Spleen (tissue), 11 donors: ENCODE measurements at regions not wholly inside any gene's neighbourhood (a gene's known extent, or its start where the extent isn't known, plus 50 kb on each side); places are given as distances from the start of the nearest gene placed in this dataset.

Source experiments
- DNase-seq: peaks from one replicate; pipeline ENCODE4 v3.0.0-alpha.2; 2020
- H3K27ac ChIP-seq, 8 donors: fragments of 200-600 bp; sonication (generic) in 7 of 8; 1 replicate in 4 of 8; 2 replicates in 4 of 8; pipeline versions ENCODE4 v1.5.0 to v1.8.0; 2016 to 2021; ENCODE audit warnings: inconsistent platforms in 4 of 8, mild to moderate bottlenecking in 4 of 8, moderate library complexity in 1 of 8
- H3K27me3 ChIP-seq, 7 donors: fragments of 200-600 bp; sonication (generic) in 6 of 7; replicated peaks in 1 of 7; 1 replicate in 4 of 7; 2 replicates in 3 of 7; pipeline versions ENCODE4 v1.5.0 to v1.8.0; 2016 to 2021; ENCODE audit warnings: inconsistent platforms in 3 of 7, mild to moderate bottlenecking in 1 of 7
- H3K36me3 ChIP-seq, 6 donors: fragments of 200-600 bp; sonication (generic) in 5 of 6; 1 replicate in 4 of 6; 2 replicates in 2 of 6; pipeline versions ENCODE4 v1.5.0 to v1.8.0; 2016 to 2021; ENCODE audit warnings: inconsistent platforms in 2 of 6
- H3K4me1 ChIP-seq, 6 donors: fragments of 200-600 bp; sonication (generic) in 5 of 6; 1 replicate in 3 of 6; 2 replicates in 3 of 6; pipeline versions ENCODE4 v1.5.0 to v1.8.0; 2016 to 2021; ENCODE audit warnings: inconsistent platforms in 3 of 6
- H3K4me3 ChIP-seq, 8 donors: fragments of 200-600 bp; sonication (generic) in 7 of 8; 1 replicate in 4 of 8; 2 replicates in 4 of 8; pipeline versions ENCODE4 v1.5.0 to v1.8.0; 2016 to 2021; ENCODE audit warnings: inconsistent platforms in 4 of 8, mild to moderate bottlenecking in 4 of 8, moderate library complexity in 2 of 8
- H3K9me3 ChIP-seq, 8 donors: fragments of 200-600 bp; sonication (generic) in 7 of 8; 1 replicate in 4 of 8; 2 replicates in 4 of 8; pipeline versions ENCODE4 v1.5.0 to v1.8.0; 2016 to 2021; ENCODE audit warnings: inconsistent platforms in 4 of 8
- POLR2A ChIP-seq, 3 donors: fragments of 450-650 bp; IDR thresholded peaks; one replicate each; pipeline ENCODE4 v1.5.1; 2017; ENCODE audit warnings: antibody characterized with exemption in 3 of 3, mild to moderate bottlenecking in 1 of 3
- POLR2AphosphoS5 ChIP-seq, 3 donors: sonication (generic); formaldehyde crosslinking; IDR thresholded peaks; one replicate each; pipeline ENCODE4 v1.5.1; 2017; ENCODE audit warnings: antibody characterized with exemption in 3 of 3
- WGBS, 5 donors: extraction: QIAGEN DNeasy Blood & Tissue Kit in 3 of 5; methylation state at CpG; one replicate each; pipeline versions ENCODE4 v1.1.5 to v1.1.7; 2013 to 2018; 5-methylcytosine and 5-hydroxymethylcytosine counted together
- intact Hi-C: fragments of 100-400 bp; cut with DNase I; formaldehyde crosslinking; loops from one replicate; pipeline ENCODE4 v1.15.0; 2023; ENCODE audit warnings: low total_unique reads
- TF ChIP-seq, protein P1 (sequence below), 11 experiments: fragments of 200-600 bp in 7 of 11; fragments of 450-650 bp in 4 of 11; sonication (generic) in 4 of 11; IDR thresholded peaks in 8 of 11; conservative IDR thresholded peaks in 3 of 11; 1 replicate in 7 of 11; 2 replicates in 4 of 11; pipeline versions ENCODE4 v1.4.0 to v1.8.0; 2016 to 2021; ENCODE audit warnings: antibody characterized with exemption in 11 of 11, inconsistent platforms in 4 of 11, mild to moderate bottlenecking in 1 of 11
- donor health status: healthy with polysubstance abuse.
- donor health status: DM: no; HTN: no; CAD: no; lungs with moderate emphysema.
- donor health status: DM: no; HTN: no; CAD: no.
- donor health status: Bipolar disorder and iron deficiency.
- donor health status: healthy.
- donor health status: DM: no; HTN: no; CAD: no.
- donor health status: DM: yes; HTN: yes; CAD: no.

DNA sequence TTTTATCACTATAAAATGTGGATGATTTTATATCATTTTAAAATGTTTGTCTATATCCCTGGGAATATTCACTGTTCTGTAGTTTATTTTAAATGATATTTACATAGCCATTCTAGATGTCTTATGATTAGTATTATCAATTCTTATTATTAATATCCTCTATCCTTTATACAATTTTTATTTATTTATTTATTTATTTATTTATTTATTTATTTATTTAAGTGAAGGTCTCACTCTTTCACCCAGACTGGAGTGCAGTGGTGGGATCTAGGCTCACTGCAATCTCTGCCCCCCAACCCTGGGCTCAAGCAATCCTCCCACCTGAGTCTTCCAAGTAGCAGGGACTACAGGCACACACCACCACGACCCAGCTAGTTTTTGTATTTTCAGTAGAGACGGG, 1848.9 kb downstream of the EFNA5 start:
- H3K4me3 ChIP-seq, result no peak overlapping the region

DNA sequence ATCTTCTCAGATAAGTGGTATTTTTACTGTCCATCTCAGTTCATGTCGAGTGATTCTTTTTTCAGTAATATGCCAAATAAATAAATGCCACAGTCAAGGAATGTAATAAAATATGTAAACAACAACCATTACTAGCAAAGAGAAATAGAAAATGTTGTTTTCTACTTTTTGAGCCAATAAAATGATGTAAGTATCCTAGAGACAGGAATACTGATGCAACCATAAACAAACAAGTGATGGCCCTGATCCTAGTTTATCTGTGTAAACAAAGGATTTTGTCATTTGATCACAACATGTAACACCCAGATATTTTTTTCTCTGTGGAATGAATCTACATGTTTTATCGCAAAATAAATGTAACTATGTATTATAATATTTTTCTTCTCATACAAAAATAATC, 1852.8 kb downstream of the EFNA5 start:
- H3K27ac ChIP-seq, result no peak overlapping the region
- no peak for TF ChIP-seq POLR2A (IDR thresholded peaks at IDR 0.05)
- TF ChIP-seq, protein P1, sequence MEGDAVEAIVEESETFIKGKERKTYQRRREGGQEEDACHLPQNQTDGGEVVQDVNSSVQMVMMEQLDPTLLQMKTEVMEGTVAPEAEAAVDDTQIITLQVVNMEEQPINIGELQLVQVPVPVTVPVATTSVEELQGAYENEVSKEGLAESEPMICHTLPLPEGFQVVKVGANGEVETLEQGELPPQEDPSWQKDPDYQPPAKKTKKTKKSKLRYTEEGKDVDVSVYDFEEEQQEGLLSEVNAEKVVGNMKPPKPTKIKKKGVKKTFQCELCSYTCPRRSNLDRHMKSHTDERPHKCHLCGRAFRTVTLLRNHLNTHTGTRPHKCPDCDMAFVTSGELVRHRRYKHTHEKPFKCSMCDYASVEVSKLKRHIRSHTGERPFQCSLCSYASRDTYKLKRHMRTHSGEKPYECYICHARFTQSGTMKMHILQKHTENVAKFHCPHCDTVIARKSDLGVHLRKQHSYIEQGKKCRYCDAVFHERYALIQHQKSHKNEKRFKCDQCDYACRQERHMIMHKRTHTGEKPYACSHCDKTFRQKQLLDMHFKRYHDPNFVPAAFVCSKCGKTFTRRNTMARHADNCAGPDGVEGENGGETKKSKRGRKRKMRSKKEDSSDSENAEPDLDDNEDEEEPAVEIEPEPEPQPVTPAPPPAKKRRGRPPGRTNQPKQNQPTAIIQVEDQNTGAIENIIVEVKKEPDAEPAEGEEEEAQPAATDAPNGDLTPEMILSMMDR (IDR thresholded peaks at IDR 0.05 in 8 of 11, conservative IDR thresholded peaks at IDR 0.05 in 3 of 11), result no peak
- TF ChIP-seq POLR2AphosphoS5 (IDR thresholded peaks at IDR 0.05), result no peak
- H3K27me3 ChIP-seq, result no peaks in the 10 kb centered on the region
- peaks cover 0 to 7% (median 0%) of the 10 kb centered on the region in 8 donors for H3K9me3 ChIP-seq
- no peak overlapping the region for H3K4me3 ChIP-seq
- H3K36me3 ChIP-seq, result no peaks in the 10 kb centered on the region
- WGBS, 5 donors, result 80 to 86% (median 84%) methylated on average over 2 of the region's 2 CpGs
- DNase-seq, result no peak
- no peaks in the 10 kb centered on the region for H3K4me1 ChIP-seq
- intact Hi-C loops, result no loop called here

More for the DNA sequence above, 1848.9 kb downstream of the EFNA5 start:
- no peak for DNase-seq
- H3K4me1 ChIP-seq, result no peaks in the 10 kb centered on the region
- H3K27ac ChIP-seq, result no peak overlapping the region
- no peak for TF ChIP-seq POLR2AphosphoS5 (IDR thresholded peaks at IDR 0.05)
- H3K27me3 ChIP-seq, result no peaks in the 10 kb centered on the region
- peaks cover 0 to 7% (median 0%) of the 10 kb centered on the region in 8 donors for H3K9me3 ChIP-seq
- intact Hi-C loops, result no loop called here
- no peaks in the 10 kb centered on the region for H3K36me3 ChIP-seq
- 58 to 85% (median 71%) methylated on average over 2 of the region's 2 CpGs for WGBS, 5 donors

DNA sequence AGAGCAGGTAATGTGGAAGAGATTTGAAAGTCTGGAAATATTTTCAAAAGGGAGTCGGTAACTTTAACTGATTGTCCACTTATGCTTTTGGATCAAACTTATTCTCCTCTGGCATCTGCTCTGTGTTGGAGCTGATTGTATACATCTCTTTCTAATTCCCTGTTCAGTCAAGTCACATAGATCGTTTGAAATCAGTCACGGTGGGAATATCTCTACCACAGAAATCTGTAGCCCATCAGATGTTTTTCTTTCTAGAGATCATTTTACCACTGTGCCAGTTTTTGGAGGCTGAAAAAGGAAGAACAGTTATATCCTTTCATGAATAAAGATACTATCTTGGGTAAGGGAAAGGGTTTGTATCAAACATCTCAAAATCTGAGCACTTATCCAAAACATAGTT, 1853.3 kb downstream of the EFNA5 start:
- no peak for TF ChIP-seq POLR2A (IDR thresholded peaks at IDR 0.05)
- TF ChIP-seq, protein P1 (IDR thresholded peaks at IDR 0.05 in 8 of 11, conservative IDR thresholded peaks at IDR 0.05 in 3 of 11), result no peak
- TF ChIP-seq POLR2AphosphoS5 (IDR thresholded peaks at IDR 0.05), result no peak
- H3K9me3 ChIP-seq, result peaks cover 0 to 7% (median 0%) of the 10 kb centered on the region in 8 donors
- intact Hi-C loops, result no loop called here
- no peak overlapping the region for H3K27ac ChIP-seq
- no peaks in the 10 kb centered on the region for H3K4me1 ChIP-seq
- no peaks in the 10 kb centered on the region for H3K27me3 ChIP-seq
- DNase-seq, result no peak
- 79 to 93% (median 81%) methylated on average over 3 of the region's 3 CpGs for WGBS, 5 donors
- H3K36me3 ChIP-seq, result no peaks in the 10 kb centered on the region
- H3K4me3 ChIP-seq, result no peak overlapping the region

DNA sequence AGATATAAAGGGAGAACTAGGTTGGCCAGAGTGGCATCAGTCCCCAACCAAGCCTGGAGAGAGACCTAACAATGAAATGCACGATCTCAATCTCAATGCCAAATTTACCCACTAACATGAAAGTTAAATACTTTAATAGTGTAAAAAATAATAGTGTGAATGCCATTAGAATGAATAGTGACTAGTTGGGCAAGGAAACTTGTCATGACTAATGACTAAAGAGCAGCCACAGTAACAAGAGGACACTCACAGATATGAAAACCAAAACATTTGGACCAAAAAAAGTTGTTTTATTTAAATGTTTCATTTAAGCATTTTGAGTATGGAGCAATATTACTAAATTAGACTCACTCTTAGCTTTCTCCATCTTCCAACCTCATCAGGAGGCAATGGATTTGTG, 1853.8 kb downstream of the EFNA5 start:
- Histone ChIP-seq H3K27ac (no peak overlapping the region), H3K27me3 (no peaks in the 10 kb centered on the region), H3K36me3 (no peaks in the 10 kb centered on the region), H3K4me3 (no peak overlapping the region), H3K4me1 (no peaks in the 10 kb centered on the region), H3K9me3 (peaks cover 0 to 7% (median 0%) of the 10 kb centered on the region in 8 donors)
- DNase-seq, result no peak
- 81 to 98% (median 93%) methylated on average over 1 of the region's 1 CpG for WGBS, 5 donors
- TF ChIP-seq POLR2A (IDR thresholded peaks at IDR 0.05) (no peak), POLR2AphosphoS5 (IDR thresholded peaks at IDR 0.05) (no peak)
- TF ChIP-seq, protein P1 (IDR thresholded peaks at IDR 0.05 in 8 of 11, conservative IDR thresholded peaks at IDR 0.05 in 3 of 11), result no peak
- intact Hi-C loops, result no loop called here

DNA sequence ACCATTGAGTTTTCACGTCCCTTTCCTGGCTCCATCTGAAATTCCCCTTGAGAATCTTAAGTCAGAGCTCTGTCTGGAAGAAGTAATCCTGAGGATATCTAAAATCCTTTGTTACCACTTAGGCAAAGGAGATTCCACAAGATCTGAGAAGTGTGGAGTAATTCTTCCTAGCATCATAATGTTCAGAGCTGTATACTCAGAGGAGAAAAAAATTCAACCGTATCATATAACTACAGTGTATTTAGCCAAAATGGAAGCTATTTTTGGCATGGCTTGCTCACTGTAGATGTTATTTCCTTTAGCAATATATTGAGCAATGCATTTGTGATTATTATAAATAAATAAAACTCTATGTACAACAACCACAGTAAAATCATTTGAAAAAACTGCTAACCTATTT, 1858.4 kb downstream of the EFNA5 start:
- Histone ChIP-seq H3K4me3 (no peak overlapping the region), H3K4me1 (no peaks in the 10 kb centered on the region), H3K36me3 (no peaks in the 10 kb centered on the region), H3K27ac (no peak overlapping the region), H3K27me3 (no peaks in the 10 kb centered on the region), H3K9me3 (peaks cover 0 to 9% (median 0%) of the 10 kb centered on the region in 8 donors)
- intact Hi-C loops, result no loop called here
- no peak for DNase-seq
- 77 to 88% (median 84%) methylated on average over 2 of the region's 2 CpGs for WGBS, 5 donors
- no peak for TF ChIP-seq POLR2AphosphoS5 (IDR thresholded peaks at IDR 0.05)
- no peak for TF ChIP-seq POLR2A (IDR thresholded peaks at IDR 0.05)
- TF ChIP-seq, protein P1 (IDR thresholded peaks at IDR 0.05 in 8 of 11, conservative IDR thresholded peaks at IDR 0.05 in 3 of 11), result no peak
